ENCODE measurements at regions not wholly inside any gene's neighbourhood (a gene's known extent, or its start where the extent isn't known, plus 50 kb on each side); places are given as distances from the start of the nearest gene placed in this dataset.

GRCh38 chr2:67289271-67289670 is 107.9 kb upstream of the ETAA1 start:
- TF ChIP-seq CTCF (IDR thresholded peaks at IDR 0.05), result no peak
- TF ChIP-seq POLR2A (IDR thresholded peaks at IDR 0.05), result no peak
- TF ChIP-seq POLR2AphosphoS5 (IDR thresholded peaks at IDR 0.05), result no peak
- no peak for TF ChIP-seq EP300 (IDR thresholded peaks at IDR 0.05)
